Activated CD4-positive, alpha-beta memory T cell treated with anti-CD3 and anti-CD28 coated beads, Interleukin-2, amount 10 ng/mL, durations not matched to agents 7 days and 5 days (primary cell): ENCODE measurements at regions not wholly inside any gene's neighbourhood (a gene's known extent, or its start where the extent isn't known, plus 50 kb on each side); places are given as distances from the start of the nearest gene placed in this dataset.

Source experiments
- CTCF ChIA-PET: fragments of 350-600 bp; sonication (Branson Sonifier 250); formaldehyde crosslinking; loops from one replicate; lab custom pipeline; 2021; ENCODE audit warnings: antibody characterized with exemption, inconsistent platforms; lab: Charles Lee
- POLR2A ChIA-PET: fragments of 350-600 bp; sonication (Branson Sonifier 250); formaldehyde crosslinking; loops from one replicate; lab custom pipeline; 2021; ENCODE audit warnings: antibody characterized with exemption; lab: Charles Lee
- DNase-seq: peaks from one replicate; pipeline ENCODE4 v3.0.0-alpha.2; 2020
- H3K27ac Mint-ChIP-seq: one replicate; pipeline ENCODE4 v1.8.0; 2021; ENCODE audit warnings: mild to moderate bottlenecking, mixed read lengths
- H3K27me3 Mint-ChIP-seq: one replicate; pipeline ENCODE4 v1.8.0; 2021; ENCODE audit warnings: mixed read lengths
- H3K36me3 Mint-ChIP-seq: one replicate; pipeline ENCODE4 v1.8.0; 2021; ENCODE audit warnings: low read depth, mixed read lengths
- H3K4me1 Mint-ChIP-seq: one replicate; pipeline ENCODE4 v1.8.0; 2021; ENCODE audit warnings: mixed read lengths
- H3K4me3 Mint-ChIP-seq: one replicate; pipeline ENCODE4 v1.8.0; 2021; ENCODE audit warnings: mild to moderate bottlenecking, mixed read lengths
- H3K9me3 Mint-ChIP-seq: one replicate; pipeline ENCODE4 v1.8.0; 2021; ENCODE audit warnings: mixed read lengths

- H3K9me3 Mint-ChIP-seq = no peaks in the 10 kb centered on the region
- no peak overlapping the region for H3K4me3 Mint-ChIP-seq
- no peaks in the 10 kb centered on the region for H3K36me3 Mint-ChIP-seq
- ChIA-PET CTCF (no interaction called here), POLR2A (no interaction called here)
- no peak for DNase-seq
- no peak overlapping the region for H3K27ac Mint-ChIP-seq
- peaks cover under 1% of the 10 kb centered on the region for H3K27me3 Mint-ChIP-seq
- no peaks in the 10 kb centered on the region for H3K4me1 Mint-ChIP-seq
Observed at GRCh38 chr13:33379608-33380007, 94.1 kb upstream of the STARD13 start.

GRCh38 chr13:33380487-33381079, 95.0 kb upstream of the STARD13 start:
- no peak overlapping the region for H3K27ac Mint-ChIP-seq
- no peak overlapping the region for H3K4me3 Mint-ChIP-seq
- ChIA-PET CTCF (no interaction called here), POLR2A (no interaction called here)
- no peaks in the 10 kb centered on the region for H3K9me3 Mint-ChIP-seq
- no peaks in the 10 kb centered on the region for H3K36me3 Mint-ChIP-seq
- DNase-seq = no peak
- no peaks in the 10 kb centered on the region for H3K4me1 Mint-ChIP-seq
- H3K27me3 Mint-ChIP-seq = peaks cover 2% of the 10 kb centered on the region

- Mint-ChIP-seq H3K4me3 (no peak overlapping the region), H3K27ac (no peak overlapping the region), H3K9me3 (no peaks in the 10 kb centered on the region), H3K4me1 (no peaks in the 10 kb centered on the region), H3K36me3 (no peaks in the 10 kb centered on the region), H3K27me3 (peaks cover 2% of the 10 kb centered on the region)
- CTCF ChIA-PET = no interaction called here
- no peak for DNase-seq
- POLR2A ChIA-PET = no interaction called here
Observed at GRCh38 chr13:33381180-33381579, 95.6 kb upstream of the STARD13 start.

GRCh38 chr13:33381906-33382305, 96.4 kb upstream of the STARD13 start:
- no peak for DNase-seq
- Mint-ChIP-seq H3K9me3 (no peaks in the 10 kb centered on the region), H3K4me3 (no peak overlapping the region), H3K4me1 (no peaks in the 10 kb centered on the region), H3K27me3 (peaks cover 2% of the 10 kb centered on the region), H3K27ac (no peak overlapping the region), H3K36me3 (no peaks in the 10 kb centered on the region)
- POLR2A ChIA-PET = no interaction called here
- CTCF ChIA-PET = no interaction called here

DNA sequence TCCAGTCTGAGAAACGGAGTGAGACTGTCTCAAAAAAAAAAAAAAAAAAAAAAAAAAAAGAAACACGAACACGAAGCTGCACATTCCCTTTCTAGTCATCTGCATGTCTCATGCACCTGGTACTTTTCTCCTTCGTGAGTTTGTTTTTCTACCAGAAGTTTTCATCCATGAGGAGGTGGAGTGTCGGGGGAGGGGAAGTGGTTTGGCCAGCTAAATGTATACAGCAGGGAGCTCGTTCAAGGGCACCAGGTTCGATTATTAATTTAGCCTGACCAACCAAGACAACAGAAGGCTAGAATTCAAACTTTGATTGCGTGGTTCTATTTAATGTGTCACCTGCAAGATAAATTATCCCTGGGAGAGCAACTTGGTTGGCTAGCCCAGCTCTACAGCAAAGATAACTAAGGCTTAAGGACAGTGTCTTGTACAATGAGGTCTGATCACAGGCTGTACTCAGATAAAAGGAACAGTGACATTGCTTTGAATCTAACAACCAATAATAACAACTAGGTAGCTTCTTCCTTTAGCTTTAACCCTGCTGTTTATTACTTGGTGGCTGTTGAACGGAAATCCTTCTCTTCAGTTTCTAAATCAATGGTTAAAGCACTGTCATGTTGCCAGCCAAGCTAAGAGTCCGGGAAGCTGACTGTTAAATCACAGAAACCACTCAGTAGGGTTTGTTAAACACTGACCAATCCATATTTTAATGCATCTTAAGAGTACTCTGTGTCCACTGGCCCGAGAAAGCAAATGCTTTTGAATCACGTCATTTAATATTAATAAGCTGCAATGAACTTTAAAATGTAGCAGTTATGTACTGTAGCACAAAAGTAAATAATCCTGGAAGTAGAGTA, 98.4 kb upstream of the STARD13 start:
- Mint-ChIP-seq H3K9me3 (no peaks in the 10 kb centered on the region), H3K27me3 (peaks cover 2% of the 10 kb centered on the region), H3K27ac (no peak overlapping the region), H3K36me3 (no peaks in the 10 kb centered on the region), H3K4me3 (no peak overlapping the region), H3K4me1 (no peaks in the 10 kb centered on the region)
- POLR2A ChIA-PET = no interaction called here
- CTCF ChIA-PET = interaction anchor here (0.6 kb wide), 2 partner anchors 17 to 159 kb away, joined by 3 to 4 read pairs; no protein-coding TSS in a partner anchor
- DNase-seq = no peak

GRCh38 chr13:33388286-33388998, 102.9 kb upstream of the STARD13 start:
- CTCF ChIA-PET = no interaction called here
- POLR2A ChIA-PET = no interaction called here
- H3K27ac Mint-ChIP-seq = no peak overlapping the region
- H3K9me3 Mint-ChIP-seq = no peaks in the 10 kb centered on the region
- no peaks in the 10 kb centered on the region for H3K4me1 Mint-ChIP-seq
- peaks cover 2% of the 10 kb centered on the region for H3K27me3 Mint-ChIP-seq
- H3K4me3 Mint-ChIP-seq = no peak overlapping the region
- H3K36me3 Mint-ChIP-seq = no peaks in the 10 kb centered on the region
- DNase-seq = no peak

- Mint-ChIP-seq H3K27ac (no peak overlapping the region), H3K36me3 (no peaks in the 10 kb centered on the region), H3K4me1 (no peaks in the 10 kb centered on the region), H3K27me3 (no peaks in the 10 kb centered on the region), H3K4me3 (no peak overlapping the region), H3K9me3 (no peaks in the 10 kb centered on the region)
- CTCF ChIA-PET = no interaction called here
- POLR2A ChIA-PET = no interaction called here
- DNase-seq = no peak
Observed at GRCh38 chr13:33392794-33393405, 107.3 kb upstream of the STARD13 start.

GRCh38 chr13:33394294-33394932, 108.9 kb upstream of the STARD13 start:
- Mint-ChIP-seq H3K27ac (no peak overlapping the region), H3K27me3 (no peaks in the 10 kb centered on the region), H3K36me3 (no peaks in the 10 kb centered on the region), H3K9me3 (no peaks in the 10 kb centered on the region), H3K4me3 (no peak overlapping the region), H3K4me1 (no peaks in the 10 kb centered on the region)
- ChIA-PET CTCF (no interaction called here), POLR2A (no interaction called here)
- no peak for DNase-seq

DNA sequence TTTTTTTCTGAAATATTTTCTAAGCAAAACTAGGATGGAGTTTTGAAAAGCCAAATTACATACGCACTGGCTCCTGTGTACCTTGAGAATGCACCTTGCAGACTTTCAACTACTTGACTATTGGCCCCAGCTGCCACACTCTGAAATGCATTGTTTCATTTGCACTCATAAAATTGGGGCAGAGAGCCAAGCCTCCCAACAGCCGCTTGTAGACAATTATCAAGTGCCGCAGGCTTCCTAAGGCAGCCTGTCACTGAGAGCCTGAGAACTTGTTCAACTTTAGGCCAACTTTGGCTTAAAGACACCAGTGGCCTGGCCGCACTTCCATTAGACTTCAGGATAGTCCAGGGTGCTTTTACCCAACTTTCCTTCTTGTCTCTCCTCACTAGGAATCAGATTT, 115.7 kb upstream of the STARD13 start:
- POLR2A ChIA-PET = no interaction called here
- no peaks in the 10 kb centered on the region for H3K27me3 Mint-ChIP-seq
- no peak for DNase-seq
- no peak overlapping the region for H3K27ac Mint-ChIP-seq
- no peaks in the 10 kb centered on the region for H3K9me3 Mint-ChIP-seq
- H3K36me3 Mint-ChIP-seq = no peaks in the 10 kb centered on the region
- no peaks in the 10 kb centered on the region for H3K4me1 Mint-ChIP-seq
- CTCF ChIA-PET = no interaction called here
- H3K4me3 Mint-ChIP-seq = no peak overlapping the region

DNA sequence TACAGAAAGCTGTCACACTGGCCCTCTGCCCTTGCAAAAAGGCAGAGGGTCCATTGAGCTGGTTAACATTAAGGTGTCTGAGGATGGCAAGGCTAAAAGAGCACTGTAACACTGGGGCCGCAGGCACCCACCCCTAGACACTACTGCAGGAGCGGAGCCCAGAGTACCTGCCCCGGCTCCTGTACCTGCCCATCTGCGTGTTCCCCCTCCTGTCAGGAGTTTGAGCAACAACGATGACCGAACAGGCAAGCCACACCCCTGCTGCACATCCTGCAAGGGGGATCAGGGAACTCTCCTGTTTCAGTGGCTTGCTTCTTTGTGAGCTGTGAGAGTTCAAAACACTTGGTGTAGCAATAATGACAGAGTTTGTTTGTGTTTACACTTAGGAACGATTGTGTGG, 117.4 kb upstream of the STARD13 start:
- no peaks in the 10 kb centered on the region for H3K27me3 Mint-ChIP-seq
- H3K36me3 Mint-ChIP-seq = no peaks in the 10 kb centered on the region
- no peaks in the 10 kb centered on the region for H3K9me3 Mint-ChIP-seq
- H3K4me1 Mint-ChIP-seq = no peaks in the 10 kb centered on the region
- ChIA-PET POLR2A (no interaction called here), CTCF (no interaction called here)
- no peak overlapping the region for H3K27ac Mint-ChIP-seq
- no peak overlapping the region for H3K4me3 Mint-ChIP-seq
- no peak for DNase-seq

DNA sequence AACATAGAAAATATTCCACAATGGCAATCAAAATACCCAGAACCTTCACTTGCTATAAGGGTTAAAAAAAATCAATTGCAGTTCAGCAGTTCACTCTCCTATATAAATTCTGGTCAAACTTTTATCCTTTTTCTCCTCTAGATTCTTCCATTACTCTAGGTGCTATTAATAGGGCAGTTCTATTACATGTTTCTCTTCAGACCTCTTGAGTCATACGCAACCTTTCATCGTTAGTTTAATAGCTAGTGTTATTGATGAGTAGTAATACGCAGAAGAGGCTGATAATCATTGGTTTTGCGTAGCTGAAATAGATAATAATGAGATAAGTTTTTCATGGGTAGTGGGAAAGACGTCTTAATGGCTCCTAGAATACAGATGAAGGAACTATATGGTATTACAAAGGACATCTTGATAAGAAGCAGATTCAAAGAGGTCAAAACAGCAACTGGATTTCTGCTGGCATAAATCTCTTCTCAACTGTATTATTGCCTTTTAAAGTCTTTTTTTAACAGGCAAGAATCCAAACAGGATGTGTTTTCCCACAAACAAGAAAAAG, 118.3 kb upstream of the STARD13 start:
- Mint-ChIP-seq H3K36me3 (no peaks in the 10 kb centered on the region), H3K4me3 (no peak overlapping the region), H3K4me1 (no peaks in the 10 kb centered on the region), H3K9me3 (no peaks in the 10 kb centered on the region), H3K27ac (no peak overlapping the region), H3K27me3 (no peaks in the 10 kb centered on the region)
- POLR2A ChIA-PET = no interaction called here
- CTCF ChIA-PET = no interaction called here
- DNase-seq = no peak

DNA sequence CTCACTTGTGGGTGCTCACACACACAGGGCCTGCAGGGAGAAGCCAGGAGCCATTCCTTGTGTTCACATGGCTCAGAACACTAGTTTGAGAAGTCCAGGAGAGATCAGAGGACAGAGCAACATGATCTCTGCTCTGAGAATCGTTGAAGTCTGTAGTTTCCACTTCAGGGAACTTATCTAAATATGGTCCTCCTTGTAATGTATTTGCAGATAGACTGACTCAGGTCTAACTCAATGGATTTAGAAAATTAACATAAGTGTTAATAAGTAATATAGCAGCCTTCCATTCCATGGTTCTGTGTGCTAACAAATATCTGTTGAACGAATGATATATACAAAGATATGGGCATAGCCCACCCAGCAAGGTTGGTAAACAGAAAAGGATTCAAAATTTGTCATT, 119.8 kb upstream of the STARD13 start:
- Mint-ChIP-seq H3K36me3 (no peaks in the 10 kb centered on the region), H3K27me3 (no peaks in the 10 kb centered on the region), H3K9me3 (no peaks in the 10 kb centered on the region), H3K4me3 (no peak overlapping the region), H3K27ac (no peak overlapping the region), H3K4me1 (peaks cover 1% of the 10 kb centered on the region)
- no peak for DNase-seq
- POLR2A ChIA-PET = no interaction called here
- CTCF ChIA-PET = no interaction called here
